ENCODE measurements at regions not wholly inside any gene's neighbourhood (a gene's known extent, or its start where the extent isn't known, plus 50 kb on each side); places are given as distances from the start of the nearest gene placed in this dataset.

DNA sequence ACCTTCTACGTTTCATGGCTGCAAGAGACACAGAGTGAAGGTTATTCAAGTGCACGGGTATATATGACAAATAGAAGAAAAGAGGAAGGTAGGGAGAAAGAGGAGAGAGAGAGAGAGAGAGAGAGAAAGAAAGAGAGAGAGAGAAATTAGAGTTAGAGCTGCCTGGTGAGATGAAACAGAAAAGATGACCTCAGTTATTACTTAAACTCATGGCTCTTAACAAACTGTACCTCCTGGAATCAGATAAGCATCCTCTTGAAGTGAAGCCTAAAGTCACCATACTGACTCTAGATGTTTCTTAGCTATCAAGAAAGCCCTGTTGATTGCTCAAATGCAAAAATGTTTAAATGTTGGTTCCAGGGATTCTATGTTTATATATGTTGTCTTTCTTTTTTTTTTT is 597.7 kb upstream of the ZP4 start:
- TF ChIP-seq, protein P1, sequence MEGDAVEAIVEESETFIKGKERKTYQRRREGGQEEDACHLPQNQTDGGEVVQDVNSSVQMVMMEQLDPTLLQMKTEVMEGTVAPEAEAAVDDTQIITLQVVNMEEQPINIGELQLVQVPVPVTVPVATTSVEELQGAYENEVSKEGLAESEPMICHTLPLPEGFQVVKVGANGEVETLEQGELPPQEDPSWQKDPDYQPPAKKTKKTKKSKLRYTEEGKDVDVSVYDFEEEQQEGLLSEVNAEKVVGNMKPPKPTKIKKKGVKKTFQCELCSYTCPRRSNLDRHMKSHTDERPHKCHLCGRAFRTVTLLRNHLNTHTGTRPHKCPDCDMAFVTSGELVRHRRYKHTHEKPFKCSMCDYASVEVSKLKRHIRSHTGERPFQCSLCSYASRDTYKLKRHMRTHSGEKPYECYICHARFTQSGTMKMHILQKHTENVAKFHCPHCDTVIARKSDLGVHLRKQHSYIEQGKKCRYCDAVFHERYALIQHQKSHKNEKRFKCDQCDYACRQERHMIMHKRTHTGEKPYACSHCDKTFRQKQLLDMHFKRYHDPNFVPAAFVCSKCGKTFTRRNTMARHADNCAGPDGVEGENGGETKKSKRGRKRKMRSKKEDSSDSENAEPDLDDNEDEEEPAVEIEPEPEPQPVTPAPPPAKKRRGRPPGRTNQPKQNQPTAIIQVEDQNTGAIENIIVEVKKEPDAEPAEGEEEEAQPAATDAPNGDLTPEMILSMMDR (IDR thresholded peaks at IDR 0.05; ENCODE audit: insufficient read depth, low read length, poor library complexity, severe bottlenecking) = no peak
- no peak for TF ChIP-seq EZH2phosphoT487 (conservative IDR thresholded peaks at IDR 0.05; ENCODE audit: low read length)
